NCI-H82 (cell line): ENCODE measurements at regions not wholly inside any gene's neighbourhood (a gene's known extent, or its start where the extent isn't known, plus 50 kb on each side); places are given as distances from the start of the nearest gene placed in this dataset.

Experiments used
- DNase-seq: peaks from one replicate; lab custom pipeline; 2025; lab: John Stamatoyannopoulos, UW

- DNase-seq, result peak; percentile 80
These were observed 56.4 kb downstream of the CRYGS start for GRCh38 chr3:186487819-186488218.

DNA sequence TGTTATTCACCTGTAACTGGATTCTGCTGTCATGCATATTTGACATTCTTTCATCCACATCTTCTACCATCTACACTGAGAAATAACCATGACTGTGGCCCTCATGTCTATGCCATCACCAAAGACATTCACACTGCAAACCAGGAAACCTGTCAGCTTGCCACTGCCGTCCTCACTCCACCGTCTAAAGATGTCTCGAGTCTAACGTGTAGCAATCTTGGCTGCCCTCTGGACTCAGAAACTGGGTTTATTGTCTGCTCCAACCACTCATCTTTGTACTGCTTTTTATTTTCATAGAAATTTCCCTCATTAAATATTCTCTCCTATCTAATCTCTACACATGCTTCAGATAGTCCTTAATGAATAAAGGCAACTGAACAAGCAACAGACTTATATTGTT is 57.1 kb downstream of the CRYGS start:
- DNase-seq, result no peak

DNA sequence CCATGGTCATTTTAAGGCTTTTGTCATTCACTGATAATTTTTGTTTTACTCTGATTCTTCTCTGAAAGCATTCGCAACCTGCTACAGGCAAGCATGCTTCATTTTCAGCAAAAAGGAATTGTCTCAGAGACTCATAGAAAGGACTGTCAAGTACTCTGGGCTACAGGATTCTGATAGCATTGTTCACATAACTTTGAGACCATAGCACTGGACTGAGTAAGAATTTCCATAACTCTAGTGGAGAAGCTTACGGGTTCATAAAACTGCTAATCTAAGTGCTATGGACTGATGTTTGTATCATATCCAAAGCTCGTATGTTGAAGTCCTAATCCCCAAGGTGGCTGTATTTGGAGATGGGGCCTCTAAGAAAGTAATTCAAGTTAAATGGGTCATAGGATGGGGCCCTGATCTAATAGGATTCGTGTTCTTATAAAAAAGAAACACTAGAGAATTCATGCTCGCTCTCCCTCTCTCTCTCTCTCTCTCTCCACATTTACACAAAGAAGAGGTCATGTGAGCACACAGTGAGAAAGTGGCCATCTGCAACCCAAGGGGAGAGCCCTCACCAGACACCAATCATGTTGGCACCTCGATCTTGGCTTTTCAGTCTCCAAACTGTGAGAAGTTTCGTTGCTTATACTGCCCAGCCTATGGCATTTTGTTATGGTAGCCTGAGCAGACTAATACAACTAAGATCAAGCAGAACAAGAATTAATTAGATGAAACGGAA is 60.4 kb downstream of the CRYGS start:
- DNase-seq, result no peak

- no peak for DNase-seq
These were observed 62.7 kb downstream of the CRYGS start for GRCh38 chr3:186481526-186481925.

DNA sequence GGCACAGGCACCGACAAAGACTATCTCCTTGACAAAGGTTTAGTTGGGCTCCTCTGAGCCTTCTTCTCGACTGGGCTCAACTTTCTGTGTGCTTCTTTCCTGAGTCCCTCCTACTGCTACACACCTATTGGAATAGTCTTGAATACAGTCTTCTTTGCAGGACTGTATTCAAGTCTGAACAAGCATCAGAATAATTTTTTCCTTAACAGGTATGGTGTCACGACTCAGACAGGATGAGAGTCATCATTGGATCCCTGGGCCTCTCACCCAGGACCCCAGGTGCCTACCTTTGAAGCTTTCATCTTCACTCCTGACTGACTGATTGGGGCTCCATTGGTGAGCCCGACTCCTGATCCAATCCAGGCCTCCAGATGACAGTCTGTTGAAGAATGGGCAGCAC is 66.3 kb downstream of the CRYGS start:
- no peak for DNase-seq

GRCh38 chr3:186477033-186477432 is 67.1 kb downstream of the CRYGS start:
- DNase-seq, result no peak

- DNase-seq, result no peak
These were observed 67.6 kb downstream of the CRYGS start for GRCh38 chr3:186476541-186476940.

- no peak for DNase-seq
These were observed 68.1 kb downstream of the CRYGS start for GRCh38 chr3:186476044-186476468.

DNA sequence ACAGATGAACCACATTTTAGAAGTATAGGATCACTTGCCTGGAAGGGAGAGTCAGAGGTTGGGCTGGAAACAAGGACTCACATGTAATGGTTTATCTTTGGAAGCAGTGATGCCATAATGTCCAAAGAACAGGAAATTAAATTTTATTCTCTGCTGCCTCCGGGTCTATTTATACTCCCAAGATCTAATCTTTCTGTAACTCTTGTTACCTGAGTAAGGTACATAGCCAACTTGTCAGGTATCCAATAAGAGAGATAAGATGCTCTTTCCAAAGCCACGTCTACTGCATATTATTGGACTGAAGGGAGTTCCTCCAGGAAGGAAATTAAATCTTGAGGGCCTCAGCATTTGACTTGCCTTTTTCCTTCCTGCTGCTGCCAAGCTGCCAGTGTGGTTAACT is 71.0 kb downstream of the CRYGS start:
- no peak for DNase-seq

- DNase-seq, result no peak
These were observed 71.6 kb downstream of the CRYGS start for GRCh38 chr3:186472456-186473008.

- peak; percentile 91 for DNase-seq
These were observed 72.4 kb downstream of the CRYGS start for GRCh38 chr3:186471771-186472170.

GRCh38 chr3:186469525-186469924 is 74.7 kb downstream of the CRYGS start:
- no peak for DNase-seq

DNA sequence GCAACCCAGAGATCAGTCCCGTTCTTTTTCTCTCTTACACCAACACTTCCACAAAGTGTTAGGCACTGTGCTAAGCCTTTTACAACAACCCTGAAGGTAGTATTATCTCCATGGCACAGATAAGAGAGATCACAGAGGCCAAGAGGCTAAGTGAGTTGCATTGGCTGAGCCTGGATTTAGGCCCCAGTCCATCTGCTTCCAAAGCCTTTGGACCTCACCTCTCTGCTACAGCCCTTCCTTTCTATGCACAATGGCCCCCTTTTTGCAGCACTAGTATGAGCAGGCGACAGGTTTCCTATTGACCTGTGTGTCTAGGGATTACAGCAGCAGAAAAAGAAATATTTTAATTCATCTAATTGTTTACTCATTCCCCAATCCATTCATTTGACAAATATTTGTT is 76.2 kb downstream of the CRYGS start:
- peak; percentile 91 for DNase-seq

- DNase-seq, result no peak
These were observed 77.7 kb downstream of the CRYGS start for GRCh38 chr3:186466391-186466974.

DNA sequence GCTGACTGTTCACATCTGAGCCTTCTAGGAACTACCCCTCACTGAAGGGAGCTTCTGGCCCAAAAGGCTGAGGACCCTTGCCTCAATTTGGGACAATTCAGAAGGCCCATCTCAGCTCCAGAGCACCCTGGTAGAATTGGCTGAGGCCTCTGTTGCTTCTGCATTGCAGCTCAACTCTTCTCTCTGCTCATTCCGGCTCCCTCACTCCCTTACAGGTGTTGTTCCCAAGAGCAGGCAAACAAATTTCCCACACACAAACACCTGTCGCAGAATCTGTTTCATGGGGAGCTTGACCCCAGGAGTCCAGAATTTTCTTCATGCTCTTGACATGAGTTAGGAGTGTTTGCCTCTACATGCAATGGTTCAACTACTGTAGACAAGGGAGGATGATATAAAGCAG is 78.7 kb downstream of the CRYGS start:
- DNase-seq, result no peak

GRCh38 chr3:186464424-186465093 is 79.6 kb downstream of the CRYGS start:
- peak; percentile 43 for DNase-seq

- DNase-seq, result no peak
These were observed 83.0 kb downstream of the CRYGS start for GRCh38 chr3:186461141-186461540.

DNA sequence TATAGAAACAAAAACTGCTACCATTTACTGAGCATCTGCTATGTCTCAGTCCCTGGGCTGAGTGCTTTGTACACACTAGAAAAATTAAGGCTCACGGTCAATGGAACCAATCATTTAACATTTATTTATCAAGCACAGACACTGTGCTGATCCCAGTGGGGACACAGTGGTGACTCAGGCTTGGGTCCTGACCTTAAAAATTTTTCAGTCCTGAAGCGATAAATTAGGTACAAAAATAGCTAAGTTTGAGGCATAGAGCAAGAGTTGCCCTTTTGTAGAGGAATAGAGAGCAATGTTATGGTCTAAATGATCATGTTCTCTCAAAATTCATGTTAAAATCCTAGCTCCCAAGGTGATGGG is 85.1 kb downstream of the CRYGS start:
- no peak for DNase-seq

GRCh38 chr3:186458306-186459107 is 85.7 kb downstream of the CRYGS start:
- DNase-seq, result peak; percentile 68

DNA sequence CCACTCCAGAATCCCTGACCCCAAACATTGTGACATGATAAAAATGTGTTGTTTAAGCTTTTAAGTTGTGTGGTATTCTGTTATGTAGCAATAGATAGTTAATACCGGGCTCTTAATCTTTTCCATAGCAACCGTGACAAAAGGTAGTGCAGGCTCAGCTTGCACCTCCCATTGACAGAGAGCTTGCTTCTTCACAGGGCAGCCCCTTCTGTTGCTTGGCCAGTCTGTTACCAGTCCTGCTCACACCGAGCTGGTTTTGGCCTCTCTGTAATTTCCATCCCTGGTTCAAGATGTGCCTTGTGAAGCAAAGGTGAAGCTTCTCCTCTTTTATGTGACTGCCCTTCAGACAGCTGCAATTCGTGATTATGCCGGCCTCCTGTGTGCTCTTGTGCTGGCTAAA is 86.9 kb downstream of the CRYGS start:
- peak; percentile 50 for DNase-seq

- DNase-seq, result peak; percentile 62
These were observed 87.4 kb downstream of the CRYGS start for GRCh38 chr3:186456731-186457191.
